ENCODE measurements at regions not wholly inside any gene's neighbourhood (a gene's known extent, or its start where the extent isn't known, plus 50 kb on each side); places are given as distances from the start of the nearest gene placed in this dataset.
"Not testable (repeated sequence)": the region's sequence is repeated elsewhere in the genome, so short reads cannot be mapped to it uniquely, and the experiment has no call there.

- TF ChIP-seq, protein P1, sequence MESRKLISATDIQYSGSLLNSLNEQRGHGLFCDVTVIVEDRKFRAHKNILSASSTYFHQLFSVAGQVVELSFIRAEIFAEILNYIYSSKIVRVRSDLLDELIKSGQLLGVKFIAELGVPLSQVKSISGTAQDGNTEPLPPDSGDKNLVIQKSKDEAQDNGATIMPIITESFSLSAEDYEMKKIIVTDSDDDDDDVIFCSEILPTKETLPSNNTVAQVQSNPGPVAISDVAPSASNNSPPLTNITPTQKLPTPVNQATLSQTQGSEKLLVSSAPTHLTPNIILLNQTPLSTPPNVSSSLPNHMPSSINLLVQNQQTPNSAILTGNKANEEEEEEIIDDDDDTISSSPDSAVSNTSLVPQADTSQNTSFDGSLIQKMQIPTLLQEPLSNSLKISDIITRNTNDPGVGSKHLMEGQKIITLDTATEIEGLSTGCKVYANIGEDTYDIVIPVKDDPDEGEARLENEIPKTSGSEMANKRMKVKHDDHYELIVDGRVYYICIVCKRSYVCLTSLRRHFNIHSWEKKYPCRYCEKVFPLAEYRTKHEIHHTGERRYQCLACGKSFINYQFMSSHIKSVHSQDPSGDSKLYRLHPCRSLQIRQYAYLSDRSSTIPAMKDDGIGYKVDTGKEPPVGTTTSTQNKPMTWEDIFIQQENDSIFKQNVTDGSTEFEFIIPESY (IDR thresholded peaks at IDR 0.05) = no peak
- TF ChIP-seq FOXA2 (IDR thresholded peaks at IDR 0.05) = no peak
- TF ChIP-seq, protein P2, sequence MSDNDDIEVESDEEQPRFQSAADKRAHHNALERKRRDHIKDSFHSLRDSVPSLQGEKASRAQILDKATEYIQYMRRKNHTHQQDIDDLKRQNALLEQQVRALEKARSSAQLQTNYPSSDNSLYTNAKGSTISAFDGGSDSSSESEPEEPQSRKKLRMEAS (IDR thresholded peaks at IDR 0.05) = no peak
Measured at GRCh38 chr13:48590141-48590901, 57.4 kb upstream of the RCBTB2 start (continued).

DNA sequence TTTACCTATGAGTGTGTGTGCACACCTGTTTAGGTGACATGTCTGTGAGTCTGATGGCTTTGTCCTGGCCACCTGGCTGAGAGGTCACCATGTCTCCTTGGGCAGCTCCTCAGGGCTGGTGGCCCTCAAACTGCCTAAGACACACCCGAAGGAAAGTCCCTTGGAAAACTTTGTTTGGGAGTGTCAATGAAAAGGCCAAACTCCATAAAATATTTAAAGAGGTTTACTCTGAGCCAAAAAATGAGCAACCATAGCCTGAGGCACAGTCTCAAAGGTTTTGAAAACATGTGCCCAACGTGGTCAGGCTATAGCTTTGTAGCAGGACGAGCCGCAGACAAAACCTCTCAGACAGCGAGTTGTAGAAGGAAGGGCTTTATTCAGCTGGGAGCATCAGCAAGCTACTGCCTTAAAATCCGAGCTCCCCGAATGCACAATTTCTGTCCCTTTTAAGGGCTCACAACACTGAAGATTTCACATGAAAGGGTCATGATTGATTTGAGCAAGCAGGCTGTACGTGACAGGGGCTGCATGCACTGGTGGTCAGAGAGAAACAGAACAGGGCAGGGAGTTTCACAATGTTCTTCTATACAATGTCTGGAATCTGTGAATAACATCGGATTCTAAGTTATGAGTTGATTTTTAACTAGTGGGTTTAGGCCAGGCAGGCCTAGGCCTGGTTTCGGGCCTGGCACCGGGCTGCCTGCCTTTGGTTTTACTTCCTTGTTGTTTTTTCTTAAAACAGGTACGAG, 58.4 kb upstream of the RCBTB2 start:
- H3K27ac ChIP-seq (ENCODE audit: low read depth in 1 of 2, low read length in 2 of 2); H3K4me3 ChIP-seq (ENCODE audit: low read depth in 1 of 3, low read length in 3 of 3); H3K4me1 ChIP-seq (ENCODE audit: control insufficient read depth in 4 of 4, insufficient read depth in 4 of 4, low read length in 3 of 4); H3K27me3 ChIP-seq (ENCODE audit: control insufficient read depth in 4 of 4, insufficient read depth in 4 of 4, low read length in 3 of 4); H3K9me3 ChIP-seq (ENCODE audit: control insufficient read depth in 4 of 4, low read length in 3 of 4); H3K36me3 ChIP-seq (ENCODE audit: control insufficient read depth in 4 of 4, insufficient read depth in 3 of 4, low read depth in 1 of 4, low read length in 3 of 4); H3K9ac ChIP-seq (ENCODE audit: low read depth in 1 of 2, low read length in 2 of 2); DNase-seq (ENCODE audit: low spot score): not testable (repeated sequence)
- WGBS = 87% methylated on average over 12 of the region's 12 CpGs

DNA sequence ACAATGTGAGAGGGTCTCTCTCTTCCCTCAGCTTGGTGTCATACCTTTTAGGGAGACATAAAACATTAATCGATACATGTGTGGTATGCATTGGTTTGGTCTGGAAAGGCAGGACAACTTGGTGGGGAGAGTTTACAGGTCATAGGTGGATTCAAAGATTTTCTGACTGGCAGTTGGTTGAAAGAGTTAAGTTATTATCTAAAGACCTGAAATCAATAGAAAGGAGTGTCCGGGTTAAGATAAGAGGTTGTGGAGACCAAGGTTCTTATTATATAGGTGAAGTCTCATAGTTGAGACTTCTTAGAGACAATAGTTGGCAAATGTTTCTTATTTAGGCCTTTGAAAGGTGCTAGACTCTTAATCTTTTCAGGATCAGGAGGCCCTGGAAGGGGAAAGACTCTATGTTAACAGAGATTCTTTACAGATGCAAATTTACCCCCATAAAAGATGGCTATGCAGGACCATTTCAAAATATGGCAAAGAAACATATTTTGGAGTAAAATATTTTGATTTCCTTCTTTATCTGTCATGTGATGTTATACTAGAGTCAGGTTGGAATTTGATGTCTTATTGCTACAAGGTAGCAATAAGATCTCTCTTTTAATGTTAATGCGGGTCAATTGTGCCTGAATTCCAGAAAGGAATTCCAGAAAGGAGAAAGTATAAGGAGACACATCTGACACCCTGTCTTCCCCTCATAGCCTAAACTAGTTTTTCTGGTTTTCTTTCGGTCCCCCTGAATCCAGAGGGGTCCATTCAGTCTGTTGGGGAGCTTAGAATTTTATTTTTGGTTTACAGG, 59.2 kb upstream of the RCBTB2 start:
- Histone ChIP-seq H3K27me3 (ENCODE audit: control insufficient read depth in 4 of 4, insufficient read depth in 4 of 4, low read length in 3 of 4) (no peaks in the 10 kb centered on the region), H3K9me3 (ENCODE audit: control insufficient read depth in 4 of 4, low read length in 3 of 4) (no peaks in the 10 kb centered on the region), H3K4me3 (ENCODE audit: low read depth in 1 of 3, low read length in 3 of 3) (no peak overlapping the region), H3K27ac (ENCODE audit: low read depth in 1 of 2, low read length in 2 of 2) (no peak overlapping the region), H3K36me3 (ENCODE audit: control insufficient read depth in 4 of 4, insufficient read depth in 3 of 4, low read depth in 1 of 4, low read length in 3 of 4) (no peaks in the 10 kb centered on the region), H3K9ac (ENCODE audit: low read depth in 1 of 2, low read length in 2 of 2) (no peak overlapping the region), H3K4me1 (ENCODE audit: control insufficient read depth in 4 of 4, insufficient read depth in 4 of 4, low read length in 3 of 4) (no peaks in the 10 kb centered on the region)
- no peak for DNase-seq (ENCODE audit: low spot score)
- no peak for TF ChIP-seq FOXA1 (IDR thresholded peaks at IDR 0.05)
- TF ChIP-seq SP1 (IDR thresholded peaks at IDR 0.05) = no peak
- TF ChIP-seq EGR1 (IDR thresholded peaks at IDR 0.05; ENCODE audit: low read depth in 2 of 2) = no peak
- TF ChIP-seq TAF1 (conservative IDR thresholded peaks at IDR 0.05) = no peak
- TF ChIP-seq JUND (IDR thresholded peaks at IDR 0.05) = no peak
- no peak for TF ChIP-seq RAD21 (IDR thresholded peaks at IDR 0.05)
- TF ChIP-seq, protein P1 (IDR thresholded peaks at IDR 0.05) = no peak
- TF ChIP-seq, protein P3, sequence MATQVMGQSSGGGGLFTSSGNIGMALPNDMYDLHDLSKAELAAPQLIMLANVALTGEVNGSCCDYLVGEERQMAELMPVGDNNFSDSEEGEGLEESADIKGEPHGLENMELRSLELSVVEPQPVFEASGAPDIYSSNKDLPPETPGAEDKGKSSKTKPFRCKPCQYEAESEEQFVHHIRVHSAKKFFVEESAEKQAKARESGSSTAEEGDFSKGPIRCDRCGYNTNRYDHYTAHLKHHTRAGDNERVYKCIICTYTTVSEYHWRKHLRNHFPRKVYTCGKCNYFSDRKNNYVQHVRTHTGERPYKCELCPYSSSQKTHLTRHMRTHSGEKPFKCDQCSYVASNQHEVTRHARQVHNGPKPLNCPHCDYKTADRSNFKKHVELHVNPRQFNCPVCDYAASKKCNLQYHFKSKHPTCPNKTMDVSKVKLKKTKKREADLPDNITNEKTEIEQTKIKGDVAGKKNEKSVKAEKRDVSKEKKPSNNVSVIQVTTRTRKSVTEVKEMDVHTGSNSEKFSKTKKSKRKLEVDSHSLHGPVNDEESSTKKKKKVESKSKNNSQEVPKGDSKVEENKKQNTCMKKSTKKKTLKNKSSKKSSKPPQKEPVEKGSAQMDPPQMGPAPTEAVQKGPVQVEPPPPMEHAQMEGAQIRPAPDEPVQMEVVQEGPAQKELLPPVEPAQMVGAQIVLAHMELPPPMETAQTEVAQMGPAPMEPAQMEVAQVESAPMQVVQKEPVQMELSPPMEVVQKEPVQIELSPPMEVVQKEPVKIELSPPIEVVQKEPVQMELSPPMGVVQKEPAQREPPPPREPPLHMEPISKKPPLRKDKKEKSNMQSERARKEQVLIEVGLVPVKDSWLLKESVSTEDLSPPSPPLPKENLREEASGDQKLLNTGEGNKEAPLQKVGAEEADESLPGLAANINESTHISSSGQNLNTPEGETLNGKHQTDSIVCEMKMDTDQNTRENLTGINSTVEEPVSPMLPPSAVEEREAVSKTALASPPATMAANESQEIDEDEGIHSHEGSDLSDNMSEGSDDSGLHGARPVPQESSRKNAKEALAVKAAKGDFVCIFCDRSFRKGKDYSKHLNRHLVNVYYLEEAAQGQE (IDR thresholded peaks at IDR 0.05) = no peak
- TF ChIP-seq RXRA (IDR thresholded peaks at IDR 0.05) = no peak
- no peak for TF ChIP-seq NR2F2 (IDR thresholded peaks at IDR 0.05)
- TF ChIP-seq, protein P4, sequence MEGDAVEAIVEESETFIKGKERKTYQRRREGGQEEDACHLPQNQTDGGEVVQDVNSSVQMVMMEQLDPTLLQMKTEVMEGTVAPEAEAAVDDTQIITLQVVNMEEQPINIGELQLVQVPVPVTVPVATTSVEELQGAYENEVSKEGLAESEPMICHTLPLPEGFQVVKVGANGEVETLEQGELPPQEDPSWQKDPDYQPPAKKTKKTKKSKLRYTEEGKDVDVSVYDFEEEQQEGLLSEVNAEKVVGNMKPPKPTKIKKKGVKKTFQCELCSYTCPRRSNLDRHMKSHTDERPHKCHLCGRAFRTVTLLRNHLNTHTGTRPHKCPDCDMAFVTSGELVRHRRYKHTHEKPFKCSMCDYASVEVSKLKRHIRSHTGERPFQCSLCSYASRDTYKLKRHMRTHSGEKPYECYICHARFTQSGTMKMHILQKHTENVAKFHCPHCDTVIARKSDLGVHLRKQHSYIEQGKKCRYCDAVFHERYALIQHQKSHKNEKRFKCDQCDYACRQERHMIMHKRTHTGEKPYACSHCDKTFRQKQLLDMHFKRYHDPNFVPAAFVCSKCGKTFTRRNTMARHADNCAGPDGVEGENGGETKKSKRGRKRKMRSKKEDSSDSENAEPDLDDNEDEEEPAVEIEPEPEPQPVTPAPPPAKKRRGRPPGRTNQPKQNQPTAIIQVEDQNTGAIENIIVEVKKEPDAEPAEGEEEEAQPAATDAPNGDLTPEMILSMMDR (IDR thresholded peaks at IDR 0.05; ENCODE audit: low read depth, low read length, missing input control) = no peak
- TF ChIP-seq HNF4G (IDR thresholded peaks at IDR 0.05) = no peak
- 80% methylated on average over 4 of the region's 4 CpGs for whole genome bisulfite sequencing

Data from liver (tissue), 8 donors.